GM21576 (cell line): ENCODE measurements at regions not wholly inside any gene's neighbourhood (a gene's known extent, or its start where the extent isn't known, plus 50 kb on each side); places are given as distances from the start of the nearest gene placed in this dataset.

ENCODE experiments used
- ATAC-seq: cut with Tn5 transposase; IDR thresholded peaks from one replicate; pipeline ENCODE4 v1.9.1; 2021; ENCODE audit warnings: mild to moderate bottlenecking, moderate library complexity; ENCODE audit not compliant: unreplicated experiment

- no peak for ATAC-seq
These were observed 62.9 kb downstream of the NHLRC3 start for GRCh38 chr13:39100996-39101738.

DNA sequence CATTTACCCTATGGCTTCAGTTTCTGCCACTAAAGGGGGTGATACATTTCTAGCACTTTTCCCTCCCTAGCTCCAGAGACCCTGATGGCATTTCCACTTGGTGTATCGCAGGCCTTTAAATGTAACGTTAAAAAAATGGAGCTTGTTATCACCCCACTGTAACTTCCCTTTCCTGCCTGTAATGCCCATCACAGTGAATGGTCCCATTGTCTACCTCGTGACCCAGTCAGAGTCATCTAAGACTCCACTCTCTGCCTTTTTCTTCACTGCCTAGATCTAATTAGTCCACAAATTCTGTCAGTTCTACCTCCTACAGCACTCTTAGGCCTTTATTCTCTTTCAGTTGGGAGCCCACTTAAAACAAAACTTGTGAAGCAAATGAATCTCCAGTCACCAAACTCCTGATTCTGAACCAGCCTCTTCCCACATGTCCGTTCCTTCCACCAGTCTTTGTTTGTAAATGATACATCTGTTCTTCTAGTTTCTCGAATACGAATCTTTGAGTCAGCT is 64.8 kb downstream of the NHLRC3 start:
- no peak for ATAC-seq

DNA sequence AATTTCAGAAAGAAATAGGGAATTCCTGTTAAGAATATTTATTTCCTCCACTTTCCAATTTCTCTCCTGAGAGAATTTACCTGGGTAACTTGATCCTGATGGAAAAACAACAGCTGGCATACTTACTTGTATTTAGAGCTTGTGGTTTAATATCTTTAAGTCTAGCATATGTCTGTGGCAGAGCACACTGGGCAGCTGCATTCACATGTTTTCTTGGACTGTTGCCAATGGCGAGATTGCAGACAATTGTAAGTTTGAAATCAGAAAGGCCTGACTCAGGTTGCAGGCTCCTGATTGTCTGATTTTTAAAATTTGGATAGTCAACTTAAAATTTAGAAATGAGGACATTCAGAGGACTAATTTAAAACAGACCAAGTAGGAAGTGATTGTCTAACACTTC is 66.9 kb downstream of the NHLRC3 start:
- no peak for ATAC-seq

DNA sequence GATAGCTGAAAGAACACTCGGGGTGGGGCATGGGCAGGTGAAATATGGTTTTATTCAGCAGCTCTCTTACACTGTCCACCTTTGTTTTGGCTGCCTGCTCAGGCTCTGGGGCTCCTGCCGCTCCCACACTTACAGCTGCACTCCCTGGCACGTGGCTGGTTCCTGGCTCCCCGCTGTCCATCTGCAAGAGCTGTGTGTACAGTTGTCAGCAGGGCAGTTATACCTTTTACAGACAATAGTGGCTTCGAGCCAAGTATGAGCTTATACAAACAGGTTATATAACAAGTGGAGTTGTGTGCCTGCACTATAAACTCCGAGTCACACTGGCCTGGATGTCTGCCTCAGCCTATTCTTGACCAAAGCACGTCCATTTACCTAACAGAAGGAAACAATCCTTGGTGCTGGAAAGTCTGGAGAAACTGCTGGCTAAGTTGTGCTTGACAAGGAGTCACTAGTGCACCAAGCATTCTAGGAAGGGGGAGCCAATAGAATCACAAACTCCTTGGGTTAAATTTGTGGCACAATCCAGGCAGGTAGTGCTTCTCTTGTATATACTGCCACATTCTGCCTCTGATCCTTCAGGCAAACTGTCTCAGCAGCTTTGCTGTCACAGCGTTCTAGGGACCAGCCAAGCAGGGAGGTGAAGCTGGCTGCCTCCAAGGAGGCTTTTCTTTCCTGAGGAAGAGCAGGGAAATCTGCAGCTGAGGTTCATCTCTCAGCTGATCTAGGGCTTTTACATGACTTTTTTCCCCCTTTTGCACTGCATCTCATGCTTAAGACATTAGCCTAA is 68.2 kb downstream of the NHLRC3 start:
- no peak for ATAC-seq

DNA sequence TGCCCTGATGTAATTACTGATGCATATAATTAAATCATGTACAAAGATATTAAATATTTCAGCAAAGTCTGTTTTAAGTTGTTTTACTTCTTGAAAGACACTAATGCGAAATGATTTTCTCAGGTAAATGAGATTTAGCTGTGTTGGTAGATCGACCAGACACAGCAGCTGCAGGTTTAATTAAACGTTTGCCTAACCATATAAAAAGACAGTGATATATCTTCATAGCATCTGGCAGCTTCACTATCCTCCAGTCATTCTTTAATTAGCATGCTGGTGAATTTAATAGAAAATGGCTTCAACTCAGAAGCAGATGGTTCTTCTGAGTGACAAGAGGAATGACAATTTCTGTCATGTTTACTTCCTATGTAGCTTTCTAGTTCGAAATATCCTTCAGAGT is 69.3 kb downstream of the NHLRC3 start:
- ATAC-seq, result no peak

GRCh38 chr13:39108783-39109182 is 70.5 kb downstream of the NHLRC3 start:
- no peak for ATAC-seq

DNA sequence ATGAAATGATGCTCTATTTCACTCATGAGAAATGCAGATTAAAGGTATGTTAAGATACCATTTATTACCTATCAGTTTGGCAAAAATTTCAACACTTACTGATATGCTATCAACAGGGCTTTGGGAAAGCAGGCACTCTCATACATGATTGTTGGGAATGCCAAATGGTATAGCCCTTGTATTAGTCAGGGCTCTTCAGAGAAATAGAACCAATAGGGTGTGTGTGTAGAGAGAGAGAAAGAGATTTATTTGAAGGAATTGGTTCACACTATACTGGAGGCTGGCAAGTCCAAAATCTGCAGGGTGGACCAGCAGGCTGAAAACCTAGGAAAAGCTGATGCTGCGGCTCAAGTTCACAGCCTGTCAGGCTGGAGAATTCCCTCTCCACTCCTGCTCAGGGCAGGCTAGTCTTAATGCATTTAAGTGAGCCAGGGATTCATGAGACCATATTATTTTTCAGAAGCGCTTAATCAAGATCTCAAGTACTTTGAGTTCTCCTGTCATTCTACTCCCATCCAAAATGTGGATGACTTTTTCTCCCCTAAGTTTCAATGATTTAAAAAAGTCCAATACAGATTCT is 72.4 kb downstream of the NHLRC3 start:
- ATAC-seq, result no peak

- ATAC-seq, result no peak
These were observed 72.9 kb downstream of the NHLRC3 start for GRCh38 chr13:39111145-39111544.

GRCh38 chr13:39119422-39119821 is 81.2 kb downstream of the NHLRC3 start:
- ATAC-seq, result no peak

DNA sequence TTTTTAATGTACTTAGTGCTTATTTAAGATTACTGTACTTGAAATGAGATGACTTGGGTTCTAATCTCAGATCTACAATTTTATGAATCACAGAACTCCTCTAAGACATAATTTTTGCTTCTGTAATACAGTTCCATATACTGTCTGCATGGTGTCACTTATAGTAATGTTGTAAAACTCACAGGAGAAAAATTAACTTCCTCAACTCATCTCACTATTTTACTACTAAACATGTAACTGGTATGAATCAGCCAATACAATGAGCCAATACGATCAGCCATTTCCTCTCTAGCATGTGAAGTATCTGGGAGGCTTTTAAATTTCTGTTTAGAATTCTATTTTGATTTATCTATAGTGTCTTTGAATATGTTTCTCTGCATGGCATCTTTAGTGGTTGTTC is 85.3 kb downstream of the NHLRC3 start:
- ATAC-seq, result no peak

- no peak for ATAC-seq
These were observed 91.0 kb downstream of the NHLRC3 start for GRCh38 chr13:39129213-39129612.

- ATAC-seq, result no peak
These were observed 92.0 kb downstream of the NHLRC3 start for GRCh38 chr13:39130301-39130700.

DNA sequence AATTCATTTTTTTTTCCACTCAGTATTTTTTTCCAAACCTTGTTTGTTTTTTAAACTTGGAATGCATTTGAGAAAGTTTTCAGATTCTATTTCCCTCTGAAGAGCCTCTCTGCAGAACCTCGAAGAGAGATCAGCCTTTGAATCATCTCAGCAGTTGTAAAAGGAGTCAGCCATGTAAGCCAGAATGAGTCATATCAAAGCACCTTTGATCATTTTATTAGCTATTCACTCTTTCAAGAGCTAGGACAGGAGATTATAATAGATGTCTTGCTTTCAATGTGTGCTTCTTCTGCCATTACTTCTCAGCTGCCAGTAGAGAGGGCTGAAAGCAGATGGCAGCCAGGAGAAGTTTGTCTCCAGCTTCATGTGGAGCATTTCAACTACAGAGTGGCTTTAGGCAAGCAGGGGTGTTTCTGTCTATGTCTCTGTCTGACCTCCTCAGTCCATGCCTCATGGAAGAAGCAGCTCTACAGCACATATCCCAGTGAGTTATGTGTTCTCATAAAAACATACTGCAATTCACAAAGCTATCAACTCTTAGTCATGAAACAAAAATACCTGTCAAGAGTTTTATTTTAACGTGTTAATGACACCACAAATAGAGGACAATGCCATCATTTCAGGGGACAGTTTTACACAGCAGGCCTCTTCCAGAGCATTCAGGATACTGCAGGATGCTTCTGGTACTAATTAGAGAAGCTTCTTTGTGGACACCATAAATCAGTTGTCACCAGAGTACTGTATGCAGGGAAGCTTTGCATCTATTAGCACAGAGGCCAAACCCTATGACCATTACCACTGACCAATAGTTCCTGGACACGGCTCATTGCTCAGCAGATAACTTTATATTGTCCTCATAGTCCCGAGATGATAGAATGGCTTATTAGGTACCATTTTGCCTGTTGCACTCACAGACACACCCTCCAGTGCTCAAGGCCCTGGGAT is 94.3 kb downstream of the NHLRC3 start:
- no peak for ATAC-seq

GRCh38 chr13:39133781-39134180 is 95.5 kb downstream of the NHLRC3 start:
- no peak for ATAC-seq

GRCh38 chr13:39134574-39134973 is 96.3 kb downstream of the NHLRC3 start:
- no peak for ATAC-seq

DNA sequence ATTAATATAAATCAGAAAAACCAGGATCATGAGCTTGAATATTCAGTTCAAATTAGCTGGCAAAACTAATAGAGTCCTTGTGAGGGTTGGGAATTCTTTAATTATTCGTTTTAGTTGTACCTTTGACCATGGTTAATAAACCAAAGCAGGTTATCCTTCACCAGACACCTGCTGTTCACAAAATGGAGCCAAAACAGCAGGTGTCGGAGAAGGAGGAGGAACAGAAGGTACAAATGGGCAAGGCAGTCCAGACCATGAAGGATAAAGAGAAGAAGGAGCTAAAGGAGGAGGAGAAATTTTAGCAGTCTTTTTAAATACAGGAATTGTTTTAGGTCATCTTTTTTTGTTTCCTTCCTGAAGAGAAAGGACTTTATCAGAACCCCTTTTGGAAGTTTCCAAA is 106.1 kb downstream of the NHLRC3 start:
- ATAC-seq, result no peak

DNA sequence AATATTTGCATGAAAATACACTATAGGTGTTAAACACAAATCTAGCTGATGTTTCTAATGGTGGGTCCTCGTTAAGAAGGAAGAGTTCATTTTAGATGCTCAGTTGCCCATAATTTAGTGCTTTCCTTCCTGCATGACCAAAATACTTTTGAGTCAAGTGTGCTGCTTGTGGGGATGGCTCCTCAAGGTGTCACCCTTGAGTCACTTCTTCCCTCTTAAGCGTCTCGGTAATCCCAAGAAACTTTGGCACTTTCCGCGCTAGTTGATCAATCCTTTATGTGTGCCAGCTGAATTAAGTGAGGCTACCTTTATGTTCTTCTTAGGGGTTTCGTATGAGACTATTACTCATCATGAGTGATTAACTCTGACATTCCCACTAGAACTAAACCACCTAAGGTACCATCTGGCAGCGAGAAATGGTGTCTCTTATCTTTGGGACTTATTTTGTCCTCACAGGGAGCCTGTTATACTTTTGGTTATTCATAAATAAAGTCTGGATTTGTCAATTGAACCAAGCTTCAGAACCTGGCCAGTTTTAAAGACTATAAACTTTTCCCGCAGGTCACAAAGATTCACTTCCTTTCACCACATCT is 106.8 kb downstream of the NHLRC3 start:
- no peak for ATAC-seq

DNA sequence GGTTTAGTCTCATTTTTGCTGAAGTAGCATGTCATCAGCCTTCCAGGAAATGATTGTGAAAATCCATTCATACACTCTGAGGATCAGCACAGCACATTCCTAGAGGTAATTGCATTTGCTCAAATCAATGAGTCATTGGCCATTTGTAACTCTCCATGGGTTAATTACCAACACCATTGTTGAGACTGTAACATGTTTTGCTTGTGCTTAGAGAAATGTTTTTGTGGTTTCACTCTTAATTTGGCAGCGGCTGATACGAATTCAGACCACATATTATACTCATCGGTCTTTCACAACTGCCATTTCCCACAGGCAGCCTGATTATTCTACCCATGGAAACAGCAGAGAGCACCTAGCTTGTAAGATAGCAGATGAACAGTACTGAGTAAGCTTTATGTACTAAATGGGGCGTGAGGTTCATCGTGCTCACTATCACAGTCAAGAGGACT is 110.3 kb downstream of the NHLRC3 start:
- no peak for ATAC-seq

- no peak for ATAC-seq
These were observed 111.6 kb downstream of the NHLRC3 start for GRCh38 chr13:39149896-39150295.

- no peak for ATAC-seq
These were observed 115.8 kb downstream of the NHLRC3 start for GRCh38 chr13:39154041-39154440.
